WTC11 (cell line): ENCODE measurements at regions not wholly inside any gene's neighbourhood (a gene's known extent, or its start where the extent isn't known, plus 50 kb on each side); places are given as distances from the start of the nearest gene placed in this dataset.

Source experiments
- ATAC-seq: fragments of 200-7000 bp; cut with Tn5 transposase; 2 replicates; pipeline ENCODE4 v1.10.0; 2021; ENCODE audit warnings: mild to moderate bottlenecking, moderate library complexity
- CTCF ChIA-PET: fragments of 300-600 bp; sonication (Branson Sonifier 250); formaldehyde crosslinking; loops from one replicate; lab custom pipeline; 2021; ENCODE audit warnings: antibody characterized with exemption; lab: Charles Lee
- POLR2A ChIA-PET: fragments of 350-600 bp; sonication (Branson Sonifier 250); formaldehyde crosslinking; loops from one replicate; lab custom pipeline; 2021; ENCODE audit warnings: antibody characterized with exemption; lab: Charles Lee
- DNase-seq: peaks from one replicate; pipeline ENCODE4 v3.0.0; 2021; ENCODE audit warnings: low spot score
- H3K27ac Mint-ChIP-seq: 2 replicates; pipeline ENCODE4 v1.8.0; 2021; ENCODE audit warnings: mixed read lengths
- H3K27me3 Mint-ChIP-seq: 2 replicates; pipeline ENCODE4 v1.8.0; 2021; ENCODE audit warnings: low read depth, mild to moderate bottlenecking, moderate library complexity, mixed read lengths
- H3K36me3 Mint-ChIP-seq: 2 replicates; pipeline ENCODE4 v1.8.0; 2021; ENCODE audit warnings: mixed read lengths
- H3K4me1 Mint-ChIP-seq: 2 replicates; pipeline ENCODE4 v1.8.0; 2022; ENCODE audit warnings: mixed read lengths
- H3K4me3 Mint-ChIP-seq: 2 replicates; pipeline ENCODE4 v1.8.0; 2021; ENCODE audit warnings: mild to moderate bottlenecking, moderate library complexity, mixed read lengths
- H3K9me3 Mint-ChIP-seq: 2 replicates; pipeline ENCODE4 v1.8.0; 2021; ENCODE audit warnings: mixed read lengths
- CBFB ChIP-seq: sonication (generic); formaldehyde crosslinking; IDR thresholded peaks from 2 replicates; pipeline ENCODE4 v1.8.1; 2022; ENCODE audit warnings: mild to moderate bottlenecking, low read depth, missing genetic modification reagents
- CREB1 ChIP-seq: sonication (generic); formaldehyde crosslinking; IDR thresholded peaks from 2 replicates; pipeline ENCODE4 v1.8.0; 2023; ENCODE audit warnings: mild to moderate bottlenecking, missing genetic modification reagents
- FOXK1 ChIP-seq: sonication (generic); formaldehyde crosslinking; IDR thresholded peaks from 2 replicates; pipeline ENCODE4 v1.8.0; 2022; ENCODE audit warnings: mild to moderate bottlenecking, moderate library complexity, missing genetic modification reagents
- GABPB1 ChIP-seq: sonication (generic); formaldehyde crosslinking; IDR thresholded peaks from 2 replicates; pipeline ENCODE4 v1.8.1; 2023; ENCODE audit warnings: mild to moderate bottlenecking, missing genetic modification reagents
- JUN ChIP-seq: sonication (generic); formaldehyde crosslinking; IDR thresholded peaks from 2 replicates; pipeline ENCODE4 v1.8.0; 2023; ENCODE audit warnings: mild to moderate bottlenecking, missing genetic modification reagents
- MXD4 ChIP-seq: fragments of 250-450 bp; sonication (Bioruptor Pico); IDR thresholded peaks from 2 replicates; pipeline ENCODE4 v1.8.0; 2021; ENCODE audit warnings: mild to moderate bottlenecking, moderate library complexity, borderline replicate concordance
- MYBL2 ChIP-seq: sonication (generic); formaldehyde crosslinking; IDR thresholded peaks from 2 replicates; pipeline ENCODE4 v1.8.1; 2023; ENCODE audit warnings: mild to moderate bottlenecking, moderate library complexity, missing genetic modification reagents
- PRRX2 ChIP-seq: fragments of 250-450 bp; sonication (Bioruptor Pico); IDR thresholded peaks from 2 replicates; pipeline ENCODE4 v1.8.0; 2021; ENCODE audit warnings: mild to moderate bottlenecking
- TEAD4 ChIP-seq: sonication (generic); formaldehyde crosslinking; IDR thresholded peaks from 2 replicates; pipeline ENCODE4 v1.8.0; 2022; ENCODE audit warnings: mild to moderate bottlenecking, missing genetic modification reagents
- TP53 ChIP-seq: sonication (generic); formaldehyde crosslinking; IDR thresholded peaks from 2 replicates; pipeline ENCODE4 v1.8.1; 2023; ENCODE audit warnings: mild to moderate bottlenecking, missing genetic modification reagents
- ZNF396 ChIP-seq: fragments of 250-450 bp; sonication (Bioruptor Pico); IDR thresholded peaks from 2 replicates; pipeline ENCODE4 v1.8.0; 2021; ENCODE audit warnings: mild to moderate bottlenecking, moderate library complexity, borderline replicate concordance
- ZNF671 ChIP-seq: fragments of 250-450 bp; sonication (Bioruptor Pico); IDR thresholded peaks from 2 replicates; pipeline ENCODE4 v1.8.0; 2021; ENCODE audit warnings: mild to moderate bottlenecking
- TF ChIP-seq, protein P1 (sequence below): sonication (generic); formaldehyde crosslinking; IDR thresholded peaks from 2 replicates; pipeline ENCODE4 v1.8.0; 2023; ENCODE audit warnings: missing genetic modification reagents, mild to moderate bottlenecking, borderline replicate concordance
- TF ChIP-seq, protein P2 (sequence below): sonication (generic); formaldehyde crosslinking; IDR thresholded peaks from 2 replicates; pipeline ENCODE4 v1.8.0; 2023; ENCODE audit warnings: missing genetic modification reagents
- TF ChIP-seq, protein P3 (sequence below): fragments of 250-450 bp; sonication (Bioruptor Pico); IDR thresholded peaks from 2 replicates; pipeline ENCODE4 v1.9.0; 2021; ENCODE audit warnings: moderate library complexity, mild to moderate bottlenecking, inconsistent platforms, borderline replicate concordance
- TF ChIP-seq, protein P4 (sequence below): sonication (generic); formaldehyde crosslinking; IDR thresholded peaks from 2 replicates; pipeline ENCODE4 v1.8.1; 2022; ENCODE audit warnings: missing genetic modification reagents, borderline replicate concordance
- TF ChIP-seq, protein P5 (sequence below): fragments of 250-450 bp; sonication (Bioruptor Pico); IDR thresholded peaks from 2 replicates; pipeline ENCODE4 v2.1.2; 2022; ENCODE audit warnings: mild to moderate bottlenecking, moderate library complexity
- TF ChIP-seq, protein P6 (sequence below): sonication (generic); formaldehyde crosslinking; IDR thresholded peaks from 2 replicates; pipeline ENCODE4 v1.8.0; 2022; ENCODE audit warnings: mild to moderate bottlenecking, missing genetic modification reagents
- TF ChIP-seq, protein P7 (sequence below): fragments of 250-450 bp; sonication (Bioruptor Pico); IDR thresholded peaks from 2 replicates; pipeline ENCODE4 v1.9.0; 2021; ENCODE audit warnings: mild to moderate bottlenecking

DNA sequence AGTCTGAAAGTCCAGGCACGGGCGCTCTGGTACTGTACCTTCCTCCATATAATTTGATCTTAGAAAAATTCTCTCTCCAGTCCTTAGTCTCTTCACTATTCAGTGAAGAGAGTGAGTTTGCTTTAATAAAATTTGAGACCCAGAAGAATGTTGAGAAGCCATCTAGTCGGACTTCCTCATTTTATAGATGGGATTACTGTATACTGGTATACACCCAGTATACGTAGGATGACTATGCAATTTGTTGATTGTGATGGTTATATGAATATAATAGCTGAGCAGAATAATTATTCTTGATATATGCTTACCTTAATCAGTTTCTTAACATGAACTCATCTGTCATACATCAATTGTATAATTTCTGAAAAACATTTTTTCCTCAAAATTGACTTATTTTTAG lies 328.0 kb upstream of the B3GALT2 start (continued):
- TF ChIP-seq, protein P1, sequence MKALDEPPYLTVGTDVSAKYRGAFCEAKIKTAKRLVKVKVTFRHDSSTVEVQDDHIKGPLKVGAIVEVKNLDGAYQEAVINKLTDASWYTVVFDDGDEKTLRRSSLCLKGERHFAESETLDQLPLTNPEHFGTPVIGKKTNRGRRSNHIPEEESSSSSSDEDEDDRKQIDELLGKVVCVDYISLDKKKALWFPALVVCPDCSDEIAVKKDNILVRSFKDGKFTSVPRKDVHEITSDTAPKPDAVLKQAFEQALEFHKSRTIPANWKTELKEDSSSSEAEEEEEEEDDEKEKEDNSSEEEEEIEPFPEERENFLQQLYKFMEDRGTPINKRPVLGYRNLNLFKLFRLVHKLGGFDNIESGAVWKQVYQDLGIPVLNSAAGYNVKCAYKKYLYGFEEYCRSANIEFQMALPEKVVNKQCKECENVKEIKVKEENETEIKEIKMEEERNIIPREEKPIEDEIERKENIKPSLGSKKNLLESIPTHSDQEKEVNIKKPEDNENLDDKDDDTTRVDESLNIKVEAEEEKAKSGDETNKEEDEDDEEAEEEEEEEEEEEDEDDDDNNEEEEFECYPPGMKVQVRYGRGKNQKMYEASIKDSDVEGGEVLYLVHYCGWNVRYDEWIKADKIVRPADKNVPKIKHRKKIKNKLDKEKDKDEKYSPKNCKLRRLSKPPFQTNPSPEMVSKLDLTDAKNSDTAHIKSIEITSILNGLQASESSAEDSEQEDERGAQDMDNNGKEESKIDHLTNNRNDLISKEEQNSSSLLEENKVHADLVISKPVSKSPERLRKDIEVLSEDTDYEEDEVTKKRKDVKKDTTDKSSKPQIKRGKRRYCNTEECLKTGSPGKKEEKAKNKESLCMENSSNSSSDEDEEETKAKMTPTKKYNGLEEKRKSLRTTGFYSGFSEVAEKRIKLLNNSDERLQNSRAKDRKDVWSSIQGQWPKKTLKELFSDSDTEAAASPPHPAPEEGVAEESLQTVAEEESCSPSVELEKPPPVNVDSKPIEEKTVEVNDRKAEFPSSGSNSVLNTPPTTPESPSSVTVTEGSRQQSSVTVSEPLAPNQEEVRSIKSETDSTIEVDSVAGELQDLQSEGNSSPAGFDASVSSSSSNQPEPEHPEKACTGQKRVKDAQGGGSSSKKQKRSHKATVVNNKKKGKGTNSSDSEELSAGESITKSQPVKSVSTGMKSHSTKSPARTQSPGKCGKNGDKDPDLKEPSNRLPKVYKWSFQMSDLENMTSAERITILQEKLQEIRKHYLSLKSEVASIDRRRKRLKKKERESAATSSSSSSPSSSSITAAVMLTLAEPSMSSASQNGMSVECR = no peak
- TF ChIP-seq TP53 (no peak), CREB1 (no peak), CBFB (CRISPR knock-in tag) (no peak), GABPB1 (no peak), MXD4 (CRISPR knock-in tag) (no peak), ZNF671 (CRISPR knock-in tag) (no peak)
- TF ChIP-seq, protein P2, sequence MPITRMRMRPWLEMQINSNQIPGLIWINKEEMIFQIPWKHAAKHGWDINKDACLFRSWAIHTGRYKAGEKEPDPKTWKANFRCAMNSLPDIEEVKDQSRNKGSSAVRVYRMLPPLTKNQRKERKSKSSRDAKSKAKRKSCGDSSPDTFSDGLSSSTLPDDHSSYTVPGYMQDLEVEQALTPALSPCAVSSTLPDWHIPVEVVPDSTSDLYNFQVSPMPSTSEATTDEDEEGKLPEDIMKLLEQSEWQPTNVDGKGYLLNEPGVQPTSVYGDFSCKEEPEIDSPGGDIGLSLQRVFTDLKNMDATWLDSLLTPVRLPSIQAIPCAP = no peak
- TF ChIP-seq, protein P3, sequence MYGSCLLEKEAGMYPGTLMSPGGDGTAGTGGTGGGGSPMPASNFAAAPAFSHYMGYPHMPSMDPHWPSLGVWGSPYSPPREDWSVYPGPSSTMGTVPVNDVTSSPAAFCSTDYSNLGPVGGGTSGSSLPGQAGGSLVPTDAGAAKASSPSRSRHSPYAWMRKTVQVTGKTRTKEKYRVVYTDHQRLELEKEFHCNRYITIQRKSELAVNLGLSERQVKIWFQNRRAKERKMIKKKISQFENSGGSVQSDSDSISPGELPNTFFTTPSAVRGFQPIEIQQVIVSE (CRISPR knock-in tag) = no peak
- TF ChIP-seq, all 79 proteins: peak for 0

DNA sequence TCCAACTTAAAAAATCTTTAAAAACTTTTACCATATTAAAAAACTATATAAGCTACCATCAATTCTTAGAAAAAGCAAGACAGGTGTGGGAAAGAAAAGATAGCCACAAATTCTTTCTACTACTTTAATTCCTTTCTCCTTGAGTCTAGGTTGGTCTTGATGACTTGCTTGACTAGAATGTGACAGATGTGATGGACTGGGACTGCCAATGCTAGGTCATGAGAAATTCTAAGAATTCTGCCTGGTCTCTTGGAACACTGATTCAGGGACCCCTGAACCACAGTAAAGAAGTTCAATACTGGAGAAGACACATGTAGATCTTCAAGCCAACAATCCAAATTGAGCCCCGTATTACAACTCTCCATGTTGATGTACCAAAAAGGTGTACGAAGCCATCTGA lies 326.6 kb upstream of the B3GALT2 start:
- POLR2A ChIA-PET = no interaction called here
- no peak overlapping the region for H3K4me3 Mint-ChIP-seq
- ATAC-seq = no peak
- TF ChIP-seq, protein P4, sequence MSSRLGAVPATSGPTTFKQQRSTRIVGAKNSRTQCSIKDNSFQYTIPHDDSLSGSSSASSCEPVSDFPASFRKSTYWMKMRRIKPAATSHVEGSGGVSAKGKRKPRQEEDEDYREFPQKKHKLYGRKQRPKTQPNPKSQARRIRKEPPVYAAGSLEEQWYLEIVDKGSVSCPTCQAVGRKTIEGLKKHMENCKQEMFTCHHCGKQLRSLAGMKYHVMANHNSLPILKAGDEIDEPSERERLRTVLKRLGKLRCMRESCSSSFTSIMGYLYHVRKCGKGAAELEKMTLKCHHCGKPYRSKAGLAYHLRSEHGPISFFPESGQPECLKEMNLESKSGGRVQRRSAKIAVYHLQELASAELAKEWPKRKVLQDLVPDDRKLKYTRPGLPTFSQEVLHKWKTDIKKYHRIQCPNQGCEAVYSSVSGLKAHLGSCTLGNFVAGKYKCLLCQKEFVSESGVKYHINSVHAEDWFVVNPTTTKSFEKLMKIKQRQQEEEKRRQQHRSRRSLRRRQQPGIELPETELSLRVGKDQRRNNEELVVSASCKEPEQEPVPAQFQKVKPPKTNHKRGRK (CRISPR knock-in tag) = no peak
- TF ChIP-seq FOXK1 (CRISPR knock-in tag) (no peak), PRRX2 (CRISPR knock-in tag) (no peak), ZNF396 (CRISPR knock-in tag) (no peak), MYBL2 (CRISPR knock-in tag) (no peak), GABPB1 (no peak)
- TF ChIP-seq, protein P5, sequence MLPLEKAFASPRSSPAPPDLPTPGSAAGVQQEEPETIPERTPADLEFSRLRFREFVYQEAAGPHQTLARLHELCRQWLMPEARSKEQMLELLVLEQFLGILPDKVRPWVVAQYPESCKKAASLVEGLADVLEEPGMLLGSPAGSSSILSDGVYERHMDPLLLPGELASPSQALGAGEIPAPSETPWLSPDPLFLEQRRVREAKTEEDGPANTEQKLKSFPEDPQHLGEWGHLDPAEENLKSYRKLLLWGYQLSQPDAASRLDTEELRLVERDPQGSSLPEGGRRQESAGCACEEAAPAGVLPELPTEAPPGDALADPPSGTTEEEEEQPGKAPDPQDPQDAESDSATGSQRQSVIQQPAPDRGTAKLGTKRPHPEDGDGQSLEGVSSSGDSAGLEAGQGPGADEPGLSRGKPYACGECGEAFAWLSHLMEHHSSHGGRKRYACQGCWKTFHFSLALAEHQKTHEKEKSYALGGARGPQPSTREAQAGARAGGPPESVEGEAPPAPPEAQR (CRISPR knock-in tag) = no peak
- H3K4me1 Mint-ChIP-seq = no peaks in the 10 kb centered on the region
- H3K27me3 Mint-ChIP-seq = no peaks in the 10 kb centered on the region
- peaks cover 3% of the 10 kb centered on the region; the same call in 1 of the 2 replicates for H3K9me3 Mint-ChIP-seq
- no peak for DNase-seq
- no peak overlapping the region for H3K27ac Mint-ChIP-seq
- H3K36me3 Mint-ChIP-seq = no peaks in the 10 kb centered on the region
- CTCF ChIA-PET = no interaction called here

DNA sequence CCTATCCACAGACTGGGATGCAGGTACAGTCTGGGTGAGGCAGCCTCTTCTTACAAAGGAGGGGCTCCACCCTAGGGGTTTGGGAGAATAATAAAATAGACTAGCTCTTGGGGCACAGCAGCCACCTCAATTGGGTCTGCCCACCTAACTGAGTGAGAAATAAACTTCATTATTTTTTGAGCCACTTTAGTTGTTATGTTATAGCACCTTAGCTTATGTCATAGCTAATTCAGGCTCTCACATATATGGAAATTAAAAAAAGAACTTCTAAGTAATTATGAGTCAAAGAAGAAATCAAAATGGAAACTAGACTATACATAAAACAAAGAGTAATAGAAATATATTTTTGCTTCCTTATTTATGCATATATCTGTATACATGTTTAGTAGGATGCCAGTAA lies 318.5 kb upstream of the B3GALT2 start:
- ChIA-PET POLR2A (no interaction called here), CTCF (no interaction called here)
- no peaks in the 10 kb centered on the region for H3K27me3 Mint-ChIP-seq
- DNase-seq = no peak
- H3K9me3 Mint-ChIP-seq = peaks cover 14% of the 10 kb centered on the region
- H3K4me3 Mint-ChIP-seq = no peak overlapping the region
- H3K4me1 Mint-ChIP-seq = no peaks in the 10 kb centered on the region
- no peak overlapping the region for H3K27ac Mint-ChIP-seq
- H3K36me3 Mint-ChIP-seq = no peaks in the 10 kb centered on the region
- ATAC-seq = no peak
- TF ChIP-seq, protein P6, sequence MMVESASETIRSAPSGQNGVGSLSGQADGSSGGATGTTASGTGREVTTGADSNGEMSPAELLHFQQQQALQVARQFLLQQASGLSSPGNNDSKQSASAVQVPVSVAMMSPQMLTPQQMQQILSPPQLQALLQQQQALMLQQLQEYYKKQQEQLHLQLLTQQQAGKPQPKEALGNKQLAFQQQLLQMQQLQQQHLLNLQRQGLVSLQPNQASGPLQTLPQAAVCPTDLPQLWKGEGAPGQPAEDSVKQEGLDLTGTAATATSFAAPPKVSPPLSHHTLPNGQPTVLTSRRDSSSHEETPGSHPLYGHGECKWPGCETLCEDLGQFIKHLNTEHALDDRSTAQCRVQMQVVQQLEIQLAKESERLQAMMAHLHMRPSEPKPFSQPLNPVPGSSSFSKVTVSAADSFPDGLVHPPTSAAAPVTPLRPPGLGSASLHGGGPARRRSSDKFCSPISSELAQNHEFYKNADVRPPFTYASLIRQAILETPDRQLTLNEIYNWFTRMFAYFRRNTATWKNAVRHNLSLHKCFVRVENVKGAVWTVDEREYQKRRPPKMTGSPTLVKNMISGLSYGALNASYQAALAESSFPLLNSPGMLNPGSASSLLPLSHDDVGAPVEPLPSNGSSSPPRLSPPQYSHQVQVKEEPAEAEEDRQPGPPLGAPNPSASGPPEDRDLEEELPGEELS (CRISPR knock-in tag) = no peak
- TF ChIP-seq, protein P5 (CRISPR knock-in tag) = no peak
- TF ChIP-seq JUN = no peak
- no peak for TF ChIP-seq TEAD4 (CRISPR knock-in tag)
- TF ChIP-seq, protein P7, sequence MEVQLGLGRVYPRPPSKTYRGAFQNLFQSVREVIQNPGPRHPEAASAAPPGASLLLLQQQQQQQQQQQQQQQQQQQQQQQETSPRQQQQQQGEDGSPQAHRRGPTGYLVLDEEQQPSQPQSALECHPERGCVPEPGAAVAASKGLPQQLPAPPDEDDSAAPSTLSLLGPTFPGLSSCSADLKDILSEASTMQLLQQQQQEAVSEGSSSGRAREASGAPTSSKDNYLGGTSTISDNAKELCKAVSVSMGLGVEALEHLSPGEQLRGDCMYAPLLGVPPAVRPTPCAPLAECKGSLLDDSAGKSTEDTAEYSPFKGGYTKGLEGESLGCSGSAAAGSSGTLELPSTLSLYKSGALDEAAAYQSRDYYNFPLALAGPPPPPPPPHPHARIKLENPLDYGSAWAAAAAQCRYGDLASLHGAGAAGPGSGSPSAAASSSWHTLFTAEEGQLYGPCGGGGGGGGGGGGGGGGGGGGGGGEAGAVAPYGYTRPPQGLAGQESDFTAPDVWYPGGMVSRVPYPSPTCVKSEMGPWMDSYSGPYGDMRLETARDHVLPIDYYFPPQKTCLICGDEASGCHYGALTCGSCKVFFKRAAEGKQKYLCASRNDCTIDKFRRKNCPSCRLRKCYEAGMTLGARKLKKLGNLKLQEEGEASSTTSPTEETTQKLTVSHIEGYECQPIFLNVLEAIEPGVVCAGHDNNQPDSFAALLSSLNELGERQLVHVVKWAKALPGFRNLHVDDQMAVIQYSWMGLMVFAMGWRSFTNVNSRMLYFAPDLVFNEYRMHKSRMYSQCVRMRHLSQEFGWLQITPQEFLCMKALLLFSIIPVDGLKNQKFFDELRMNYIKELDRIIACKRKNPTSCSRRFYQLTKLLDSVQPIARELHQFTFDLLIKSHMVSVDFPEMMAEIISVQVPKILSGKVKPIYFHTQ (CRISPR knock-in tag) = no peak
